GM23338 (cell line): ENCODE measurements at regions not wholly inside any gene's neighbourhood (a gene's known extent, or its start where the extent isn't known, plus 50 kb on each side); places are given as distances from the start of the nearest gene placed in this dataset.

Experiments
- ATAC-seq: fragments of 200-7000 bp; cut with Tn5 transposase; 3 replicates; pipeline ENCODE4 v1.9.1; 2020
- DNase-seq: peaks from one replicate; pipeline ENCODE4 v3.0.0-alpha.2; 2015; ENCODE audit warnings: low spot score
- H2AFZ ChIP-seq: fragments of 200-600 bp; sonication (generic); 2 replicates; pipeline ENCODE4 v1.8.0; 2016; ENCODE audit warnings: antibody characterized with exemption, mild to moderate bottlenecking, moderate library complexity
- H3F3A ChIP-seq: fragments of 200-600 bp; sonication (generic); replicated peaks from 2 replicates; pipeline ENCODE4 v1.8.0; 2017; ENCODE audit warnings: antibody characterized with exemption, mixed run types, low read depth
- H3K27ac ChIP-seq: fragments of 200-600 bp; sonication (generic); 2 replicates; pipeline ENCODE4 v1.6.1; 2016; ENCODE audit warnings: low read depth
- H3K27me3 ChIP-seq: fragments of 200-600 bp; sonication (generic); 2 replicates; pipeline ENCODE4 v1.8.0; 2016; ENCODE audit warnings: mild to moderate bottlenecking, mixed run types, moderate library complexity; ENCODE audit not compliant: insufficient read depth
- H3K36me3 ChIP-seq: fragments of 200-600 bp; sonication (generic); 2 replicates; pipeline ENCODE4 v1.8.0; 2016; ENCODE audit warnings: mild to moderate bottlenecking; ENCODE audit not compliant: insufficient read depth
- H3K4me1 ChIP-seq: fragments of 200-600 bp; sonication (generic); 2 replicates; pipeline ENCODE4 v1.8.0; 2016; ENCODE audit warnings: mild to moderate bottlenecking, moderate library complexity; ENCODE audit not compliant: insufficient read depth
- H3K4me2 ChIP-seq: fragments of 200-600 bp; sonication (generic); 2 replicates; pipeline ENCODE4 v1.7.1; 2017; ENCODE audit warnings: mixed run types
- H3K4me3 ChIP-seq: fragments of 200-600 bp; sonication (generic); 2 replicates; pipeline ENCODE4 v1.6.1; 2016; ENCODE audit warnings: mixed run types
- H3K79me2 ChIP-seq: fragments of 200-600 bp; sonication (generic); replicated peaks from 2 replicates; pipeline ENCODE4 v1.8.0; 2017; ENCODE audit warnings: mild to moderate bottlenecking; ENCODE audit not compliant: insufficient read depth
- H3K9me2 ChIP-seq: fragments of 200-600 bp; sonication (generic); 2 replicates; pipeline ENCODE4 v1.8.0; 2017; ENCODE audit not compliant: insufficient read depth
- H4K20me1 ChIP-seq: fragments of 200-600 bp; sonication (generic); replicated peaks from 2 replicates; pipeline ENCODE4 v1.8.0; 2017; ENCODE audit warnings: mild to moderate bottlenecking; ENCODE audit not compliant: insufficient read depth
- H3K27ac Mint-ChIP-seq: 2 replicates; pipeline ENCODE4 v1.8.0; 2020; ENCODE audit warnings: inconsistent platforms, mild to moderate bottlenecking, moderate library complexity, mixed read lengths
- H3K27me3 Mint-ChIP-seq: 3 replicates; pipeline ENCODE4 v1.8.0; 2022; ENCODE audit warnings: low read depth, mild to moderate bottlenecking, moderate library complexity, mixed read lengths, inconsistent platforms; ENCODE audit not compliant: insufficient read depth, poor library complexity
- H3K36me3 Mint-ChIP-seq: 3 replicates; pipeline ENCODE4 v1.8.0; 2021; ENCODE audit warnings: low read depth, mild to moderate bottlenecking, inconsistent platforms, moderate library complexity, mixed read lengths
- H3K4me1 Mint-ChIP-seq: 3 replicates; pipeline ENCODE4 v1.8.0; 2020; ENCODE audit warnings: mild to moderate bottlenecking, inconsistent platforms, mixed read lengths
- H3K4me3 Mint-ChIP-seq: 3 replicates; pipeline ENCODE4 v1.8.0; 2021; ENCODE audit warnings: moderate library complexity, mild to moderate bottlenecking, inconsistent platforms, mixed read lengths
- H3K9me3 Mint-ChIP-seq: 3 replicates; pipeline ENCODE4 v1.8.0; 2020; ENCODE audit warnings: moderate library complexity, mild to moderate bottlenecking, inconsistent platforms, mixed read lengths
- CREB1 ChIP-seq: fragments of 250-450 bp; sonication (Bioruptor Pico); IDR thresholded peaks from 2 replicates; pipeline ENCODE4 v1.5.0; 2020; ENCODE audit warnings: low read depth, mild to moderate bottlenecking, moderate library complexity
- EZH2phosphoT487 ChIP-seq: fragments of 200-600 bp; sonication (generic); IDR thresholded peaks from one replicate; pipeline ENCODE4 v1.8.1; 2018; ENCODE audit warnings: antibody characterized with exemption; ENCODE audit not compliant: unreplicated experiment
- JUNB ChIP-seq: IDR thresholded peaks from one replicate; pipeline ENCODE4 v1.6.1; 2016; ENCODE audit warnings: antibody characterized with exemption; ENCODE audit not compliant: unreplicated experiment
- NANOG ChIP-seq: IDR thresholded peaks from 2 replicates; pipeline ENCODE4 v1.6.1; 2016; ENCODE audit warnings: antibody characterized with exemption, borderline replicate concordance
- POLR2AphosphoS5 ChIP-seq: IDR thresholded peaks from 2 replicates; pipeline ENCODE4 v1.6.1; 2016; ENCODE audit warnings: antibody characterized with exemption, low read depth
- ZNF114 ChIP-seq: fragments of 250-450 bp; sonication (Bioruptor Pico); IDR thresholded peaks from 2 replicates; pipeline ENCODE4 v1.5.0; 2020; ENCODE audit warnings: mild to moderate bottlenecking, moderate library complexity
- ZNF331 ChIP-seq: fragments of 250-450 bp; sonication (Bioruptor Pico); IDR thresholded peaks from 2 replicates; pipeline ENCODE4 v1.5.0; 2020; ENCODE audit warnings: low read depth, mild to moderate bottlenecking, moderate library complexity
- TF ChIP-seq, protein P1 (sequence below), 2 experiments: fragments of 200-600 bp in 1 of 2; sonication (generic) in 1 of 2; conservative IDR thresholded peaks; 2 replicates each; pipeline versions ENCODE4 v1.5.1 to v1.6.1; 2016 to 2017; ENCODE audit warnings: antibody characterized with exemption in 2 of 2, low read depth in 2 of 2, mild to moderate bottlenecking in 2 of 2, moderate library complexity in 1 of 2
- TF ChIP-seq, protein P2 (sequence below): IDR thresholded peaks from 2 replicates; pipeline ENCODE4 v1.6.1; 2016; ENCODE audit warnings: antibody characterized with exemption
- TF ChIP-seq, protein P3 (sequence below): fragments of 250-450 bp; sonication (Bioruptor Pico); IDR thresholded peaks from 2 replicates; pipeline ENCODE4 v1.5.0; 2020; ENCODE audit warnings: mild to moderate bottlenecking, moderate library complexity

DNA sequence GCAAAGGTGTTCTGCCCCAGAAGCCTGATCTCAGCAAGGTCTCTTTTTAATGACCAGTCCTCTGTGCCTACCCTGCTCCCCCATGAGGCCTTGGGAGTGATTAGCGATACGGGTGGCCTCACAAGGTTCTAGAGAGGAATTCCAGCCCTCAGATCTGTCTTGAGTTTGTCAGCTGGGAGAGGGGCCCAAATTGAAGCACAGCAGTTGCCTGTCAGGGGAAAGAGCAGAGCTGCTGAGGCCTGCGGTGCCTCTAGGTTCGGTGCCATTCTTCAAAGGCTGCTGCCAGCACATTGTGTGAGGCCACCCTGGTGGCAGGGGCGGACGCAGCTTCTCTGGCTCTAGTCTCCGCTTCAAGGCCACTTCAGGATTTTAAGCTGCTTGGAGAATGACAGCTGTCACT lies 85.7 kb upstream of the GRIA1 start:
- Histone ChIP-seq H3K36me3 (no peaks in the 10 kb centered on the region), H3K79me2 (no peaks in the 10 kb centered on the region), H2AFZ (peak overlapping the region; percentile 23; the same call in 1 of the 2 replicates), H3K4me2 (no peak overlapping the region), H3F3A (no peaks in the 10 kb centered on the region), H3K27ac (no peak overlapping the region), H3K4me3 (no peak overlapping the region), H3K27me3 (no peaks in the 10 kb centered on the region), H4K20me1 (no peaks in the 10 kb centered on the region), H3K4me1 (no peaks in the 10 kb centered on the region), H3K9me2 (peaks cover 5% of the 10 kb centered on the region; the same call in 1 of the 2 replicates)
- H3K4me3 Mint-ChIP-seq, result no peak overlapping the region
- ATAC-seq (peak; percentile 55; the same call in 2 of the 3 replicates), DNase-seq (peak; percentile 11)
- H3K27ac Mint-ChIP-seq, result no peak overlapping the region
- no peaks in the 10 kb centered on the region for H3K27me3 Mint-ChIP-seq
- TF ChIP-seq, protein P1, sequence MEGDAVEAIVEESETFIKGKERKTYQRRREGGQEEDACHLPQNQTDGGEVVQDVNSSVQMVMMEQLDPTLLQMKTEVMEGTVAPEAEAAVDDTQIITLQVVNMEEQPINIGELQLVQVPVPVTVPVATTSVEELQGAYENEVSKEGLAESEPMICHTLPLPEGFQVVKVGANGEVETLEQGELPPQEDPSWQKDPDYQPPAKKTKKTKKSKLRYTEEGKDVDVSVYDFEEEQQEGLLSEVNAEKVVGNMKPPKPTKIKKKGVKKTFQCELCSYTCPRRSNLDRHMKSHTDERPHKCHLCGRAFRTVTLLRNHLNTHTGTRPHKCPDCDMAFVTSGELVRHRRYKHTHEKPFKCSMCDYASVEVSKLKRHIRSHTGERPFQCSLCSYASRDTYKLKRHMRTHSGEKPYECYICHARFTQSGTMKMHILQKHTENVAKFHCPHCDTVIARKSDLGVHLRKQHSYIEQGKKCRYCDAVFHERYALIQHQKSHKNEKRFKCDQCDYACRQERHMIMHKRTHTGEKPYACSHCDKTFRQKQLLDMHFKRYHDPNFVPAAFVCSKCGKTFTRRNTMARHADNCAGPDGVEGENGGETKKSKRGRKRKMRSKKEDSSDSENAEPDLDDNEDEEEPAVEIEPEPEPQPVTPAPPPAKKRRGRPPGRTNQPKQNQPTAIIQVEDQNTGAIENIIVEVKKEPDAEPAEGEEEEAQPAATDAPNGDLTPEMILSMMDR (conservative IDR thresholded peaks at IDR 0.05; ENCODE audit: low read depth in 2 of 2), result peak in 1 of 2 experiments; percentile 30; a peak in 2 of 4 replicates
- TF ChIP-seq JUNB, result no peak
- H3K4me1 Mint-ChIP-seq, result peaks cover 5% of the 10 kb centered on the region
- H3K36me3 Mint-ChIP-seq, result no peaks in the 10 kb centered on the region
- H3K9me3 Mint-ChIP-seq, result no peaks in the 10 kb centered on the region

DNA sequence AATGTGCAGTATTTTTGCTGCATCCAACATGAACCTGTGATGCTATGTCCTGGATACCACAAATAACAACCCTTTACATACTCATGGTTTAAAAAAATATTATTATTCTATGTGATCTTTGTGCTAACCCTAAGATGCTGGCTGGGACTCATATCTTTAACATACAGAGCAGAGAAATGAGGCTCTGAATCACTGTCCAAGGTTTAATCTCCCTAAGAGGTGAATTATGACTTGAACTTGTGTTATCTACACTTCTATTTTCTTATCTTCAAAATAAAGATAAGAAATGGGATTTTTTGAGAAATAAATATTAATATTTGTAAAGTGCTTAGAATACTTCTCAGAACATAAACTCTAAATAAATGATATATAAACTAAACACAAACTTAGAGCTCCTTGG lies 68.8 kb upstream of the GRIA1 start:
- H3K4me1 Mint-ChIP-seq, result peaks cover 14% of the 10 kb centered on the region
- no peak overlapping the region for H3K27ac Mint-ChIP-seq
- H2AFZ ChIP-seq, result no peak overlapping the region
- H4K20me1 ChIP-seq, result no peaks in the 10 kb centered on the region
- no peaks in the 10 kb centered on the region for H3K79me2 ChIP-seq
- H3F3A ChIP-seq, result no peaks in the 10 kb centered on the region
- no peak for ATAC-seq
- no peaks in the 10 kb centered on the region for H3K9me3 Mint-ChIP-seq
- no peaks in the 10 kb centered on the region for H3K27me3 ChIP-seq
- H3K4me3 ChIP-seq, result no peak overlapping the region
- H3K27ac ChIP-seq, result no peak overlapping the region
- peaks cover 1% of the 10 kb centered on the region for H3K27me3 Mint-ChIP-seq
- H3K36me3 Mint-ChIP-seq, result no peaks in the 10 kb centered on the region
- peaks cover 7% of the 10 kb centered on the region; the same call in 1 of the 2 replicates for H3K9me2 ChIP-seq
- peaks cover 12% of the 10 kb centered on the region; the same call in 1 of the 2 replicates for H3K4me1 ChIP-seq
- no peak for DNase-seq
- H3K4me2 ChIP-seq, result no peak overlapping the region
- H3K4me3 Mint-ChIP-seq, result no peak overlapping the region
- H3K36me3 ChIP-seq, result no peaks in the 10 kb centered on the region
- TF ChIP-seq ZNF331 (CRISPR knock-in tag) (no peak), NANOG (no peak), CREB1 (no peak), POLR2AphosphoS5 (no peak), EZH2phosphoT487 (no peak), ZNF114 (no peak)
- TF ChIP-seq, protein P2, sequence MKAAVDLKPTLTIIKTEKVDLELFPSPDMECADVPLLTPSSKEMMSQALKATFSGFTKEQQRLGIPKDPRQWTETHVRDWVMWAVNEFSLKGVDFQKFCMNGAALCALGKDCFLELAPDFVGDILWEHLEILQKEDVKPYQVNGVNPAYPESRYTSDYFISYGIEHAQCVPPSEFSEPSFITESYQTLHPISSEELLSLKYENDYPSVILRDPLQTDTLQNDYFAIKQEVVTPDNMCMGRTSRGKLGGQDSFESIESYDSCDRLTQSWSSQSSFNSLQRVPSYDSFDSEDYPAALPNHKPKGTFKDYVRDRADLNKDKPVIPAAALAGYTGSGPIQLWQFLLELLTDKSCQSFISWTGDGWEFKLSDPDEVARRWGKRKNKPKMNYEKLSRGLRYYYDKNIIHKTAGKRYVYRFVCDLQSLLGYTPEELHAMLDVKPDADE, result no peak
- TF ChIP-seq, protein P3, sequence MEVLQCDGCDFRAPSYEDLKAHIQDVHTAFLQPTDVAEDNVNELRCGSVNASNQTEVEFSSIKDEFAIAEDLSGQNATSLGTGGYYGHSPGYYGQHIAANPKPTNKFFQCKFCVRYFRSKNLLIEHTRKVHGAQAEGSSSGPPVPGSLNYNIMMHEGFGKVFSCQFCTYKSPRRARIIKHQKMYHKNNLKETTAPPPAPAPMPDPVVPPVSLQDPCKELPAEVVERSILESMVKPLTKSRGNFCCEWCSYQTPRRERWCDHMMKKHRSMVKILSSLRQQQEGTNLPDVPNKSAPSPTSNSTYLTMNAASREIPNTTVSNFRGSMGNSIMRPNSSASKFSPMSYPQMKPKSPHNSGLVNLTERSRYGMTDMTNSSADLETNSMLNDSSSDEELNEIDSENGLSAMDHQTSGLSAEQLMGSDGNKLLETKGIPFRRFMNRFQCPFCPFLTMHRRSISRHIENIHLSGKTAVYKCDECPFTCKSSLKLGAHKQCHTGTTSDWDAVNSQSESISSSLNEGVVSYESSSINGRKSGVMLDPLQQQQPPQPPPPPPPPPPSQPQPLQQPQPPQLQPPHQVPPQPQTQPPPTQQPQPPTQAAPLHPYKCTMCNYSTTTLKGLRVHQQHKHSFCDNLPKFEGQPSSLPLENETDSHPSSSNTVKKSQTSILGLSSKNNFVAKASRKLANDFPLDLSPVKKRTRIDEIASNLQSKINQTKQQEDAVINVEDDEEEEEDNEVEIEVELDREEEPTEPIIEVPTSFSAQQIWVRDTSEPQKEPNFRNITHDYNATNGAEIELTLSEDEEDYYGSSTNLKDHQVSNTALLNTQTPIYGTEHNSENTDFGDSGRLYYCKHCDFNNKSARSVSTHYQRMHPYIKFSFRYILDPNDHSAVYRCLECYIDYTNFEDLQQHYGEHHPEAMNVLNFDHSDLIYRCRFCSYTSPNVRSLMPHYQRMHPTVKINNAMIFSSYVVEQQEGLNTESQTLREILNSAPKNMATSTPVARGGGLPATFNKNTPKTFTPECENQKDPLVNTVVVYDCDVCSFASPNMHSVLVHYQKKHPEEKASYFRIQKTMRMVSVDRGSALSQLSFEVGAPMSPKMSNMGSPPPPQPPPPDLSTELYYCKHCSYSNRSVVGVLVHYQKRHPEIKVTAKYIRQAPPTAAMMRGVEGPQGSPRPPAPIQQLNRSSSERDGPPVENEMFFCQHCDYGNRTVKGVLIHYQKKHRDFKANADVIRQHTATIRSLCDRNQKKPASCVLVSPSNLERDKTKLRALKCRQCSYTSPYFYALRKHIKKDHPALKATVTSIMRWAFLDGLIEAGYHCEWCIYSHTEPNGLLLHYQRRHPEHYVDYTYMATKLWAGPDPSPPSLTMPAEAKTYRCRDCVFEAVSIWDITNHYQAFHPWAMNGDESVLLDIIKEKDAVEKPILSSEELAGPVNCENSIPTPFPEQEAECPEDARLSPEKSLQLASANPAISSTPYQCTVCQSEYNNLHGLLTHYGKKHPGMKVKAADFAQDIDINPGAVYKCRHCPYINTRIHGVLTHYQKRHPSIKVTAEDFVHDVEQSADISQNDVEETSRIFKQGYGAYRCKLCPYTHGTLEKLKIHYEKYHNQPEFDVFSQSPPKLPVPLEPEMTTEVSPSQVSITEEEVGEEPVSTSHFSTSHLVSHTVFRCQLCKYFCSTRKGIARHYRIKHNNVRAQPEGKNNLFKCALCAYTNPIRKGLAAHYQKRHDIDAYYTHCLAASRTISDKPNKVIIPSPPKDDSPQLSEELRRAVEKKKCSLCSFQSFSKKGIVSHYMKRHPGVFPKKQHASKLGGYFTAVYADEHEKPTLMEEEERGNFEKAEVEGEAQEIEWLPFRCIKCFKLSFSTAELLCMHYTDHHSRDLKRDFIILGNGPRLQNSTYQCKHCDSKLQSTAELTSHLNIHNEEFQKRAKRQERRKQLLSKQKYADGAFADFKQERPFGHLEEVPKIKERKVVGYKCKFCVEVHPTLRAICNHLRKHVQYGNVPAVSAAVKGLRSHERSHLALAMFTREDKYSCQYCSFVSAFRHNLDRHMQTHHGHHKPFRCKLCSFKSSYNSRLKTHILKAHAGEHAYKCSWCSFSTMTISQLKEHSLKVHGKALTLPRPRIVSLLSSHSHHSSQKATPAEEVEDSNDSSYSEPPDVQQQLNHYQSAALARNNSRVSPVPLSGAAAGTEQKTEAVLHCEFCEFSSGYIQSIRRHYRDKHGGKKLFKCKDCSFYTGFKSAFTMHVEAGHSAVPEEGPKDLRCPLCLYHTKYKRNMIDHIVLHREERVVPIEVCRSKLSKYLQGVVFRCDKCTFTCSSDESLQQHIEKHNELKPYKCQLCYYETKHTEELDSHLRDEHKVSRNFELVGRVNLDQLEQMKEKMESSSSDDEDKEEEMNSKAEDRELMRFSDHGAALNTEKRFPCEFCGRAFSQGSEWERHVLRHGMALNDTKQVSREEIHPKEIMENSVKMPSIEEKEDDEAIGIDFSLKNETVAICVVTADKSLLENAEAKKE (CRISPR knock-in tag), result no peak
- TF ChIP-seq, protein P1 (conservative IDR thresholded peaks at IDR 0.05; ENCODE audit: low read depth in 2 of 2), result no peak
